ENCODE measurements at regions not wholly inside any gene's neighbourhood (a gene's known extent, or its start where the extent isn't known, plus 50 kb on each side); places are given as distances from the start of the nearest gene placed in this dataset.

DNA sequence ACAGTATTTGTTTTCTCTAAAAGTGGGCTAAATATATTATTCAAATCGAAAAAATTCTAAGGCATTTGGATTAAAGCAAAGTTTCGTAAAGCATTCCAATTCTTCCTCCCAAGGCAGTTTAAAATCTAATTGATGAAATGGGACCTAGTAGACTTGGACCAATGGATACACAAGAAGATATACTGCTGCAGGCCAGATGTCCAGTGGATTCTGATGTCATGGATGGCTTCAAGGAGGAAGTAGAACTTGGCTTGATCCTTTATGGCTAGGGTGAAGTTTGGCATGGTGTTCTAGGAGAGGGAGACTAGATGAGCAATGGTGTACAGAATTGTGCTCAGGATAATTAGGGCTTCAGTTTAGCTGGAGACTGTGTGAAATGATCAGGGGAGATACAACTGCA is 559.5 kb upstream of the MMS22L start:
- H3K36me3 ChIP-seq (replicated peaks in 1 of 2; ENCODE audit: control extremely low read depth in 1 of 2, control insufficient read depth in 1 of 2, extremely low read depth in 1 of 2, insufficient read depth in 2 of 2, low read length in 1 of 2), result no peaks in the 10 kb centered on the region
- ChIA-PET CTCF (no interaction called here), POLR2A (no interaction called here)
- no peak overlapping the region for H3K27ac ChIP-seq (ENCODE audit: low read length in 2 of 2)
- H2AFZ ChIP-seq (ENCODE audit: insufficient read depth, low read depth, low read length, poor library complexity, severe bottlenecking), result no peak overlapping the region
- H3K4me2 ChIP-seq (replicated peaks; ENCODE audit: low read depth, low read length, poor library complexity, severe bottlenecking), result no peak overlapping the region
- Mint-ChIP-seq H3K4me1 (no peaks in the 10 kb centered on the region), H3K4me3 (no peak overlapping the region), H3K27ac (no peak overlapping the region), H3K27me3 (no peaks in the 10 kb centered on the region), H3K9me3 (ENCODE audit: insufficient read depth) (no peaks in the 10 kb centered on the region)
- H3K27me3 ChIP-seq (replicated peaks in 1 of 4; ENCODE audit: control extremely low read depth in 1 of 4, control insufficient read depth in 3 of 4, insufficient read depth in 4 of 4, low read length in 3 of 4), result no peaks in the 10 kb centered on the region
- TF ChIP-seq, protein P1, sequence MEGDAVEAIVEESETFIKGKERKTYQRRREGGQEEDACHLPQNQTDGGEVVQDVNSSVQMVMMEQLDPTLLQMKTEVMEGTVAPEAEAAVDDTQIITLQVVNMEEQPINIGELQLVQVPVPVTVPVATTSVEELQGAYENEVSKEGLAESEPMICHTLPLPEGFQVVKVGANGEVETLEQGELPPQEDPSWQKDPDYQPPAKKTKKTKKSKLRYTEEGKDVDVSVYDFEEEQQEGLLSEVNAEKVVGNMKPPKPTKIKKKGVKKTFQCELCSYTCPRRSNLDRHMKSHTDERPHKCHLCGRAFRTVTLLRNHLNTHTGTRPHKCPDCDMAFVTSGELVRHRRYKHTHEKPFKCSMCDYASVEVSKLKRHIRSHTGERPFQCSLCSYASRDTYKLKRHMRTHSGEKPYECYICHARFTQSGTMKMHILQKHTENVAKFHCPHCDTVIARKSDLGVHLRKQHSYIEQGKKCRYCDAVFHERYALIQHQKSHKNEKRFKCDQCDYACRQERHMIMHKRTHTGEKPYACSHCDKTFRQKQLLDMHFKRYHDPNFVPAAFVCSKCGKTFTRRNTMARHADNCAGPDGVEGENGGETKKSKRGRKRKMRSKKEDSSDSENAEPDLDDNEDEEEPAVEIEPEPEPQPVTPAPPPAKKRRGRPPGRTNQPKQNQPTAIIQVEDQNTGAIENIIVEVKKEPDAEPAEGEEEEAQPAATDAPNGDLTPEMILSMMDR (IDR thresholded peaks at IDR 0.05), result no peak
- no peak for TF ChIP-seq EZH2 (IDR thresholded peaks at IDR 0.05; ENCODE audit: borderline replicate concordance, insufficient read depth, low read depth, low read length, poor library complexity, severe bottlenecking)
- intact Hi-C loops (cut with micrococcal nuclease), result no loop called here
- H3K9ac ChIP-seq (ENCODE audit: low read length), result no peak overlapping the region
- no peaks in the 10 kb centered on the region for H3K4me1 ChIP-seq (ENCODE audit: control insufficient read depth in 2 of 2, insufficient read depth in 2 of 2, low read length in 2 of 2)
- no peaks in the 10 kb centered on the region for H3K79me2 ChIP-seq (ENCODE audit: control insufficient read depth, insufficient read depth, low read length)
- H4K20me1 ChIP-seq (ENCODE audit: control insufficient read depth, insufficient read depth, low read length, poor library complexity, severe bottlenecking), result no peaks in the 10 kb centered on the region
- H3K4me3 ChIP-seq (ENCODE audit: control extremely low read depth in 1 of 5, extremely low read depth in 1 of 5, insufficient read depth in 1 of 5, low read depth in 2 of 5, low read length in 4 of 5), result no peak overlapping the region
- no peaks in the 10 kb centered on the region for H3K9me3 ChIP-seq (ENCODE audit: control extremely low read depth in 1 of 3, control insufficient read depth in 2 of 3, insufficient read depth in 1 of 3, low read length in 2 of 3)
- WGBS (ENCODE audit: insufficient coverage), result no CpG with 5 or more reads among the region's 2 CpGs
- no peak for ATAC-seq (ENCODE audit: low read depth)
- no peak for DNase-seq

DNA sequence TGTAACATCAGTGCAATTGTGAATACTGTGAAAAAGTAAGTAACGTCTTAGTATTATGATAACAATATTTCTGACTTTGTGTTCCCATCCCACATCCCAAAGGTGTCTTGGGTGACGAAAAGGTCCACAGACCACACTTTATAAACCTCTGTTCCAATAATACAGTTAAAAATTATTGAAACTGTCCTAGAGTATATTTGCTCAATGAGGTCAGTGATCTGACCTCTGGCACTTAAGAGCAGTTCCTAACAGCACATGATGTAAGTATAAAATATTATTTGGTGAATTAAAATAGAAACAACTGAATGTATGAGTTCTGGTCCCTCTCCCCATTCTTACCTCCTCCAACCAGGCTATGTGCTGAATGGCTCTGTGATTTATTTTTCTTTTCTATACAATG is 566.4 kb upstream of the MMS22L start:
- H3K9me3 Mint-ChIP-seq (ENCODE audit: insufficient read depth), result no peaks in the 10 kb centered on the region
- no peaks in the 10 kb centered on the region for H3K79me2 ChIP-seq (ENCODE audit: control insufficient read depth, insufficient read depth, low read length)
- no CpG with 5 or more reads among the region's 2 CpGs for WGBS (ENCODE audit: insufficient coverage)

More for the DNA sequence above, 566.4 kb upstream of the MMS22L start:
- no peak overlapping the region for H3K4me3 Mint-ChIP-seq
- no peak overlapping the region for H3K4me3 ChIP-seq (ENCODE audit: control extremely low read depth in 1 of 5, extremely low read depth in 1 of 5, insufficient read depth in 1 of 5, low read depth in 2 of 5, low read length in 4 of 5)
- no peak overlapping the region for H2AFZ ChIP-seq (ENCODE audit: insufficient read depth, low read depth, low read length, poor library complexity, severe bottlenecking)
- no peak overlapping the region for H3K27ac ChIP-seq (ENCODE audit: low read length in 2 of 2)
- H3K4me1 ChIP-seq (ENCODE audit: control insufficient read depth in 2 of 2, insufficient read depth in 2 of 2, low read length in 2 of 2), result no peaks in the 10 kb centered on the region
- DNase-seq (no peak), ATAC-seq (ENCODE audit: low read depth) (no peak)
- H3K27me3 Mint-ChIP-seq, result no peaks in the 10 kb centered on the region
- H3K36me3 ChIP-seq (replicated peaks in 1 of 2; ENCODE audit: control extremely low read depth in 1 of 2, control insufficient read depth in 1 of 2, extremely low read depth in 1 of 2, insufficient read depth in 2 of 2, low read length in 1 of 2), result no peaks in the 10 kb centered on the region
- H3K9me3 ChIP-seq (ENCODE audit: control extremely low read depth in 1 of 3, control insufficient read depth in 2 of 3, insufficient read depth in 1 of 3, low read length in 2 of 3), result no peaks in the 10 kb centered on the region
- ChIA-PET POLR2A (no interaction called here), CTCF (no interaction called here)
- H3K9ac ChIP-seq (ENCODE audit: low read length), result no peak overlapping the region
- no peaks in the 10 kb centered on the region for H3K4me1 Mint-ChIP-seq
- H3K27ac Mint-ChIP-seq, result no peak overlapping the region
- TF ChIP-seq EZH2 (IDR thresholded peaks at IDR 0.05; ENCODE audit: borderline replicate concordance, insufficient read depth, low read depth, low read length, poor library complexity, severe bottlenecking), result no peak
- TF ChIP-seq, protein P1 (IDR thresholded peaks at IDR 0.05), result no peak
- H4K20me1 ChIP-seq (ENCODE audit: control insufficient read depth, insufficient read depth, low read length, poor library complexity, severe bottlenecking), result no peaks in the 10 kb centered on the region
- no peaks in the 10 kb centered on the region for H3K27me3 ChIP-seq (replicated peaks in 1 of 4; ENCODE audit: control extremely low read depth in 1 of 4, control insufficient read depth in 3 of 4, insufficient read depth in 4 of 4, low read length in 3 of 4)
- no peak overlapping the region for H3K4me2 ChIP-seq (replicated peaks; ENCODE audit: low read depth, low read length, poor library complexity, severe bottlenecking)
- intact Hi-C loops (cut with micrococcal nuclease), result no loop called here

Data from B cell (primary cell).